HuH-7 (cell line): ENCODE measurements at regions not wholly inside any gene's neighbourhood (a gene's known extent, or its start where the extent isn't known, plus 50 kb on each side); places are given as distances from the start of the nearest gene placed in this dataset.

Experiments
- DNase-seq: peaks from one replicate; pipeline ENCODE4 v3.0.0; 2011; ENCODE audit warnings: low spot score

GRCh38 chr3:106877627-106878026 is 499.6 kb upstream of the CCDC54 start:
- DNase-seq = no peak

- no peak for DNase-seq
These were observed 497.0 kb upstream of the CCDC54 start for GRCh38 chr3:106880206-106880605.

- no peak for DNase-seq
These were observed 496.1 kb upstream of the CCDC54 start for GRCh38 chr3:106881186-106881585.

GRCh38 chr3:106882297-106882696 is 494.9 kb upstream of the CCDC54 start:
- no peak for DNase-seq

GRCh38 chr3:106906074-106906473 is 471.2 kb upstream of the CCDC54 start:
- DNase-seq = no peak

GRCh38 chr3:106908181-106908938 is 468.9 kb upstream of the CCDC54 start:
- no peak for DNase-seq

GRCh38 chr3:106913111-106913698 is 464.0 kb upstream of the CCDC54 start:
- no peak for DNase-seq

GRCh38 chr3:106913966-106914365 is 463.3 kb upstream of the CCDC54 start:
- DNase-seq = no peak

GRCh38 chr3:106920609-106921008 is 456.6 kb upstream of the CCDC54 start:
- DNase-seq = no peak

- no peak for DNase-seq
These were observed 448.2 kb upstream of the CCDC54 start for GRCh38 chr3:106929081-106929480.

GRCh38 chr3:106930086-106930485 is 447.2 kb upstream of the CCDC54 start:
- no peak for DNase-seq

- DNase-seq = no peak
These were observed 445.3 kb upstream of the CCDC54 start for GRCh38 chr3:106931904-106932303.

GRCh38 chr3:106936337-106936736 is 440.9 kb upstream of the CCDC54 start:
- DNase-seq = no peak

- DNase-seq = no peak
These were observed 435.2 kb upstream of the CCDC54 start for GRCh38 chr3:106942051-106942450.

GRCh38 chr3:106943071-106943470 is 434.2 kb upstream of the CCDC54 start:
- DNase-seq = no peak

- DNase-seq = no peak
These were observed 431.8 kb upstream of the CCDC54 start for GRCh38 chr3:106945435-106945834.

- no peak for DNase-seq
These were observed 430.4 kb upstream of the CCDC54 start for GRCh38 chr3:106946866-106947265.

GRCh38 chr3:106957029-106957428 is 420.2 kb upstream of the CCDC54 start:
- DNase-seq = no peak

GRCh38 chr3:106962993-106963392 is 414.2 kb upstream of the CCDC54 start:
- DNase-seq = no peak

- peak; percentile 17 for DNase-seq
These were observed 413.8 kb upstream of the CCDC54 start for GRCh38 chr3:106963442-106963841.

GRCh38 chr3:106965307-106965706 is 411.9 kb upstream of the CCDC54 start:
- DNase-seq = no peak

- DNase-seq = no peak
These were observed 407.6 kb upstream of the CCDC54 start for GRCh38 chr3:106969596-106969995.

- DNase-seq = no peak
These were observed 395.8 kb upstream of the CCDC54 start for GRCh38 chr3:106981392-106981791.

GRCh38 chr3:106985721-106986120 is 391.5 kb upstream of the CCDC54 start:
- no peak for DNase-seq
